H9 (cell line): ENCODE measurements at regions not wholly inside any gene's neighbourhood (a gene's known extent, or its start where the extent isn't known, plus 50 kb on each side); places are given as distances from the start of the nearest gene placed in this dataset.
"Not testable (repeated sequence)": the region's sequence is repeated elsewhere in the genome, so short reads cannot be mapped to it uniquely, and the experiment has no call there.

Source experiments
- DNase-seq: peaks from one replicate; pipeline ENCODE4 v3.0.0-alpha.2; 2017
- H2AFZ ChIP-seq: one replicate; pipeline ENCODE4 v1.6.1; 2013; ENCODE audit warnings: mild to moderate bottlenecking, low read length, control low read depth, moderate library complexity
- H2AK5ac ChIP-seq: 2 replicates; pipeline ENCODE4 v1.6.1; 2013; ENCODE audit warnings: low read length, control low read depth, mixed read lengths; ENCODE audit not compliant: insufficient read length
- H2BK120ac ChIP-seq: one replicate; pipeline ENCODE4 v1.6.1; 2013; ENCODE audit warnings: low read depth, mild to moderate bottlenecking, low read length, control low read depth, inconsistent platforms; ENCODE audit not compliant: poor library complexity, severe bottlenecking
- H2BK12ac ChIP-seq: 2 replicates; pipeline ENCODE4 v1.6.1; 2013; ENCODE audit warnings: low read length, control low read depth, mixed read lengths, low read depth; ENCODE audit not compliant: insufficient read length
- H2BK15ac ChIP-seq: 2 replicates; pipeline ENCODE4 v1.6.1; 2013; ENCODE audit warnings: low read depth, low read length, control low read depth
- H2BK20ac ChIP-seq: one replicate; pipeline ENCODE4 v1.6.1; 2013; ENCODE audit warnings: low read depth, mild to moderate bottlenecking, low read length, control low read depth, inconsistent platforms; ENCODE audit not compliant: poor library complexity, severe bottlenecking
- H2BK5ac ChIP-seq: 2 replicates; pipeline ENCODE4 v1.6.1; 2013; ENCODE audit warnings: low read length, control low read depth, mixed read lengths; ENCODE audit not compliant: insufficient read length
- H3K14ac ChIP-seq: 2 replicates; pipeline ENCODE4 v1.6.1; 2013; ENCODE audit warnings: low read length, control low read depth; ENCODE audit not compliant: insufficient read depth
- H3K18ac ChIP-seq: 2 replicates; pipeline ENCODE4 v1.6.1; 2013; ENCODE audit warnings: low read depth, mild to moderate bottlenecking, mixed read lengths, low read length, control low read depth; ENCODE audit not compliant: insufficient read length
- H3K23ac ChIP-seq: 2 replicates; pipeline ENCODE4 v1.6.1; 2013; ENCODE audit warnings: low read length, control low read depth, mixed read lengths, low read depth; ENCODE audit not compliant: insufficient read length
- H3K23me2 ChIP-seq: 2 replicates; pipeline ENCODE4 v1.6.1; 2013; ENCODE audit warnings: low read depth, mild to moderate bottlenecking, mixed read lengths, low read length, control low read depth; ENCODE audit not compliant: insufficient read length, poor library complexity, severe bottlenecking
- H3K27ac ChIP-seq: 2 replicates; pipeline ENCODE4 v1.5.1; 2013; ENCODE audit warnings: low read length, control low read depth, mixed read lengths, low read depth; ENCODE audit not compliant: insufficient read length
- H3K27me3 ChIP-seq: 2 replicates; pipeline ENCODE4 v1.6.1; 2013; ENCODE audit warnings: low read length, control low read depth, inconsistent platforms; ENCODE audit not compliant: insufficient read depth
- H3K4ac ChIP-seq: 2 replicates; pipeline ENCODE4 v1.6.1; 2013; ENCODE audit warnings: low read depth, mild to moderate bottlenecking, control low read depth, inconsistent platforms, low read length, moderate library complexity
- H3K4me1 ChIP-seq: 2 replicates; pipeline ENCODE4 v1.6.1; 2013; ENCODE audit warnings: low read length, control low read depth, inconsistent platforms; ENCODE audit not compliant: insufficient read depth
- H3K4me2 ChIP-seq: 2 replicates; pipeline ENCODE4 v1.6.1; 2013; ENCODE audit warnings: low read length, control low read depth, mixed read lengths; ENCODE audit not compliant: insufficient read length, insufficient read depth
- H3K56ac ChIP-seq: 2 replicates; pipeline ENCODE4 v1.6.1; 2013; ENCODE audit warnings: low read depth, mild to moderate bottlenecking, mixed read lengths, low read length, control low read depth; ENCODE audit not compliant: insufficient read length
- H3K79me1 ChIP-seq: 2 replicates; pipeline ENCODE4 v1.6.1; 2013; ENCODE audit warnings: low read depth, mild to moderate bottlenecking, moderate library complexity, low read length, control low read depth, inconsistent platforms; ENCODE audit not compliant: insufficient read depth, poor library complexity, severe bottlenecking
- H3K79me2 ChIP-seq: 2 replicates; pipeline ENCODE4 v1.6.1; 2013; ENCODE audit warnings: low read length, control low read depth, inconsistent platforms; ENCODE audit not compliant: insufficient read depth
- H3K9ac ChIP-seq: 2 replicates; pipeline ENCODE4 v1.6.1; 2013; ENCODE audit warnings: low read length, control low read depth, mixed read lengths; ENCODE audit not compliant: insufficient read length; ENCODE audit errors: extremely low read depth
- H3K9me3 ChIP-seq: one replicate; pipeline ENCODE4 v1.6.1; 2013; ENCODE audit warnings: low read depth, low read length, inconsistent platforms; ENCODE audit not compliant: control insufficient read depth
- H3T11ph ChIP-seq: one replicate; pipeline ENCODE4 v1.6.1; 2013; ENCODE audit warnings: mild to moderate bottlenecking, low read length, control low read depth, inconsistent platforms
- H4K20me1 ChIP-seq: one replicate; pipeline ENCODE4 v1.6.1; 2013; ENCODE audit not compliant: control insufficient read depth, insufficient read length, insufficient read depth
- H4K5ac ChIP-seq: 2 replicates; pipeline ENCODE4 v1.6.1; 2013; ENCODE audit warnings: low read depth, mild to moderate bottlenecking, mixed read lengths, low read length, control low read depth; ENCODE audit not compliant: insufficient read length
- H4K8ac ChIP-seq: replicated peaks from 2 replicates; pipeline ENCODE4 v1.6.1; 2013; ENCODE audit warnings: low read length, control low read depth, mixed read lengths, low read depth; ENCODE audit not compliant: insufficient read length
- H4K91ac ChIP-seq: 2 replicates; pipeline ENCODE4 v1.6.1; 2013; ENCODE audit warnings: low read depth, mild to moderate bottlenecking, moderate library complexity, mixed read lengths, low read length, control low read depth; ENCODE audit not compliant: insufficient read length
- H3K27ac Mint-ChIP-seq, 3 experiments: 2 replicates in 2 of 3; 3 replicates in 1 of 3; pipeline ENCODE4 v1.8.0; 2020 to 2021; ENCODE audit warnings: mixed read lengths in 3 of 3, mild to moderate bottlenecking in 1 of 3, moderate library complexity in 1 of 3
- H3K27me3 Mint-ChIP-seq: 2 replicates; pipeline ENCODE4 v1.8.0; 2021; ENCODE audit warnings: low read depth, mild to moderate bottlenecking, moderate library complexity, mixed read lengths
- H3K36me3 Mint-ChIP-seq, 3 experiments: 2 replicates in 2 of 3; 3 replicates in 1 of 3; pipeline ENCODE4 v1.8.0; 2020 to 2021; ENCODE audit warnings: low read depth in 3 of 3, mixed read lengths in 3 of 3; ENCODE audit not compliant: insufficient read depth in 1 of 3
- H3K4me1 Mint-ChIP-seq, 2 experiments: 2 replicates each; pipeline ENCODE4 v1.8.0; 2020; ENCODE audit warnings: mixed read lengths in 2 of 2
- H3K4me3 Mint-ChIP-seq, 2 experiments: 2 replicates in 1 of 2; 3 replicates in 1 of 2; pipeline ENCODE4 v1.8.0; 2020 to 2021; ENCODE audit warnings: mild to moderate bottlenecking in 2 of 2, mixed read lengths in 2 of 2, moderate library complexity in 1 of 2
- H3K9me3 Mint-ChIP-seq, 2 experiments: 2 replicates in 1 of 2; 3 replicates in 1 of 2; pipeline ENCODE4 v1.8.0; 2020; ENCODE audit warnings: mild to moderate bottlenecking in 2 of 2, mixed read lengths in 2 of 2, moderate library complexity in 1 of 2
- CTCF ChIP-seq: fragments of 200-600 bp; sonication (generic); conservative IDR thresholded peaks from 3 replicates; pipeline ENCODE4 v1.8.0; 2021; ENCODE audit warnings: antibody characterized with exemption, mild to moderate bottlenecking
- WGBS: extraction: QIAGEN DNeasy Blood & Tissue Kit; methylation state at CpG from one replicate; pipeline ENCODE4 v1.1.7; 2013; ENCODE audit warnings: missing lambda C conversion rate, low lambda C conversion rate, mixed read lengths; ENCODE audit not compliant: insufficient read length; ENCODE audit errors: extremely low coverage; 5-methylcytosine and 5-hydroxymethylcytosine counted together

DNA sequence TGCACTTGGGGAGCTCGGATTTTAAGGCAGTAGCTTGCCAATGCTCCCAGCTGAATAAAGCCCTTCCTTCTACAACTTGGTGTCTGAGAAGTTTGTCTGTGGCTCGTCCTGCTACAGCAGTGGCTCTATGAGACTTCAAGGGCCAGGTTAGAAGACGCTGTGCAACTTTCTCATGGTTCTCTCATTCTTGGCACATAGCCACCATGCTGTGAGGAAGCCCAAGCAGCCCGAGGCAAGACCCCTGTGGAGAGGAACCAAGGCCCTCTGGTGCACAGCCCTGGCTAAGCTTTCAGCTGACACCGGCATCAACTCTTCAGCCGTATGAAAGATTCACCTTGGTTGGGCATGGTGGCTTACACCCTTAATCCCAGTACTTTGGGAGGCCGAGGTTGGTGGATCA lies 116.9 kb upstream of the EEF2KMT start:
- H2BK20ac ChIP-seq, result peak overlapping the region; percentile 6
- H3K4me1 ChIP-seq, result no peaks in the 10 kb centered on the region; the same call in 1 of the 2 replicates
- H3K27ac Mint-ChIP-seq, result no peak overlapping the region
- TF ChIP-seq CTCF, result no peak
- no peak overlapping the region for H2BK120ac ChIP-seq
- no peak overlapping the region for H2AFZ ChIP-seq
- H2BK12ac ChIP-seq, result no peak overlapping the region
- peaks cover 8 to 10% of the 10 kb centered on the region in 2 experiments for H3K9me3 Mint-ChIP-seq
- no peak overlapping the region for H3K9ac ChIP-seq
- DNase-seq, result no peak
- H3K27ac ChIP-seq, result no peak overlapping the region
- H3K18ac ChIP-seq, result no peak overlapping the region
- no peak overlapping the region for H3K56ac ChIP-seq
- no peak overlapping the region for H2AK5ac ChIP-seq
- H3K4ac ChIP-seq, result no peak overlapping the region
- H3K79me1 ChIP-seq, result no peaks in the 10 kb centered on the region
- no peaks in the 10 kb centered on the region for H3K9me3 ChIP-seq
- H3K14ac ChIP-seq, result no peak overlapping the region
- peaks cover 0 to 10% (median 5%) of the 10 kb centered on the region in 3 experiments; a peak in 4 of 7 replicates for H3K36me3 Mint-ChIP-seq
- H4K5ac ChIP-seq, result no peak overlapping the region
- no peak overlapping the region for H4K8ac ChIP-seq
- no peak overlapping the region for H2BK5ac ChIP-seq
- WGBS, result no CpG with 5 or more reads among the region's 7 CpGs
- H3K79me2 ChIP-seq, result 0 out of 2 replicates have a peak, but pooled peaks cover 2% of the 10 kb centered on the region
- H3K27me3 ChIP-seq, result no peaks in the 10 kb centered on the region; the same call in none of the 2 replicates
- no peak overlapping the region for H2BK15ac ChIP-seq
- H3K4me2 ChIP-seq, result no peak overlapping the region
- peaks cover 92% of the 10 kb centered on the region for H3K27me3 Mint-ChIP-seq
- H3K4me3 Mint-ChIP-seq, result no peak overlapping the region; a peak in 1 of 5 replicates
- peaks cover 42 to 48% of the 10 kb centered on the region in 2 experiments for H3K4me1 Mint-ChIP-seq
- no peak overlapping the region for H3K23ac ChIP-seq
- no peaks in the 10 kb centered on the region for H3K23me2 ChIP-seq
- no peaks in the 10 kb centered on the region for H4K20me1 ChIP-seq
- no peak overlapping the region for H4K91ac ChIP-seq
- H3T11ph ChIP-seq, result no peak overlapping the region

GRCh38 chr16:5212501-5212900 lies 114.9 kb upstream of the EEF2KMT start:
- H2BK5ac ChIP-seq, H2BK15ac ChIP-seq, H2BK12ac ChIP-seq, H3K27ac Mint-ChIP-seq, H3K27me3 ChIP-seq, H3T11ph ChIP-seq, H3K9ac ChIP-seq, H3K4me1 ChIP-seq, DNase-seq, H4K20me1 ChIP-seq, H2BK20ac ChIP-seq, H3K79me1 ChIP-seq, H3K9me3 ChIP-seq, H3K36me3 Mint-ChIP-seq, H3K14ac ChIP-seq, H3K23ac ChIP-seq, H4K91ac ChIP-seq, H2AFZ ChIP-seq, H3K79me2 ChIP-seq, H2BK120ac ChIP-seq, H3K18ac ChIP-seq, H4K5ac ChIP-seq, H3K56ac ChIP-seq, H3K23me2 ChIP-seq, H3K27ac ChIP-seq, H2AK5ac ChIP-seq, H3K4ac ChIP-seq, H4K8ac ChIP-seq: not testable (repeated sequence)
- Mint-ChIP-seq H3K4me1 (peaks cover 42 to 48% of the 10 kb centered on the region in 2 experiments), H3K4me3 (peak overlapping the region; percentile 37 to 58; a peak in 3 of 5 replicates), H3K27me3 (peaks cover 78% of the 10 kb centered on the region), H3K9me3 (peaks cover 10 to 11% of the 10 kb centered on the region in 2 experiments)
- WGBS, result no CpG with 5 or more reads among the region's 5 CpGs
- peak overlapping the region; percentile 55 for H3K4me2 ChIP-seq
